SIG-M5 treated with dmso at 0.1 percent for 504 hours (cell line): ENCODE measurements at regions not wholly inside any gene's neighbourhood (a gene's known extent, or its start where the extent isn't known, plus 50 kb on each side); places are given as distances from the start of the nearest gene placed in this dataset.
"Not testable (repeated sequence)": the region's sequence is repeated elsewhere in the genome, so short reads cannot be mapped to it uniquely, and the experiment has no call there.

ENCODE experiments used
- DNase-seq: peaks from one replicate; lab custom pipeline; 2025; ENCODE audit not compliant: unreplicated experiment; lab: John Stamatoyannopoulos, UW

DNA sequence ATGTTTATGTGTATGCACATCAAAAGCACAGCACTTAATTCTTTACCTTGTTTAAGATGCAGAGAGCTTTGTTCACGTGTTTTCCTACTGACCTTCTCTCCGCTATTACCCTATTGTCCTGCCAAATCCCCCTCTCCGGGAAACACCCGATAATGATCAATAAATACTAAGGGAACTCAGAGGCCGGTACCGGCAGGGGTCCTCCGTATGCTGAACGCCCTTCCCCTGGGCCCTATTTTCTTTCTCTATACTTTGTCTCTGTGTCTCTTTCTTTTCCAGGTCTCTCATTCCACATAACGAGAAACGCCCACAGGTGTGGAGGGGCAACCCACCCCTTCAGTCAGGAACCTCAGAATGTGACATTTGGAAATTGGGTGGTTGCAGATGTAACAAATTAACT is 160.1 kb downstream of the ADRA2C start:
- DNase-seq = not testable (repeated sequence)

DNA sequence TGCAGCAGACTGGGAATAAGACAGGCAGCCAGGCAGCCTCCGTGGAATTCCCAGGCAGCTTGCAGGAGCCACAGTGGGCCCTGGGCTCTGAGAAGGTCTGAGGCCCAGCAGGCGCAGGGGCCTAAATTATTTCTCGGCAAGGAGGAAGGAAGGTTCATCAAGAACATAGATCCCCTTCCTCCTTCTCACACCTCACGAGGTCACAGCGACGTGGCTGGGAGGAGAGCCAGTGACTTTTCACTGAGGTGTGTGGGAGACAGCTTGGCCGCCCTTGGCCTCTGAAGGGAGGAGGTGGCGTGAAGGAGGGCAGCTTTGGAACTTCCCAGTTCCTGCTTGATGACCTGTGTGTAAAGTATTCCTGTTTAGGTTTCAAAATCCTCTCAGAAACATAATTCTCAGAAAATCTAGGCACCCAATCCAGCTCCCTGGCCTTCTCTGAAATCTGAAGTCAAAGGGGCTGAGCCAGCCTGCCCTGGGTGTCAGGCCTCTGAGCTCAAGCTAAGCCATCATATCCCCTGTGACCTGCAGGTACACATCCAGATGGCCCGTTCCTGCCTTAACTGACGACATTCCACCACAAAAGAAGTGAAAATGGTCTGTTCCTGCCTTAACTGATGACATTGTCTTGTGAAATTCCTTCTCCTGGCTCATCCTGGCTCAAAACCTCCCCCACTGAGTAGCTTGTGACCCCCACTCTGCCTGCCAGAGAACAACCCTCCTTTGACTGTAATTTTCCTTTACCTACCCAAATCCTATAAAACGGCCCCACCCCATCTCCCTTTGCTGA is 161.0 kb downstream of the ADRA2C start:
- DNase-seq = not testable (repeated sequence)

DNA sequence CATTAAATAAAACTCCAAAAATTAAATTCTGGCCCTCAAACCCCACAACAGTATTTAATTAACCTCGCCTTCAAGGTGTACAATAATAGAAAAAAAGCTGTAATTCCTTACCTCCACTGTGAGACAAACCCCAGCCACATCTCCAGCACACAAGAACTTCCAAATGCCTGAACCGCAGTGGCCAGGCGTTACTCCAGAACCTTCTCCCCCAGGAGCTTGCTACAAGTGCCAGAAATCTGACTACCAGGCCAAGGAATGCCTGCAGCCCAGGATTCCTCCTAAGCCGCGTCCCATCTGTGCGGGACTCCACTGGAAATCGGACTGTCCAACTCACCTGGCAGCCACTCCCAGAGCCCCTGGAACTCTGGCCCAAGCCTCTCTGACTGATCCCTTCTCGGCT is 163.2 kb downstream of the ADRA2C start:
- DNase-seq = not testable (repeated sequence)

DNA sequence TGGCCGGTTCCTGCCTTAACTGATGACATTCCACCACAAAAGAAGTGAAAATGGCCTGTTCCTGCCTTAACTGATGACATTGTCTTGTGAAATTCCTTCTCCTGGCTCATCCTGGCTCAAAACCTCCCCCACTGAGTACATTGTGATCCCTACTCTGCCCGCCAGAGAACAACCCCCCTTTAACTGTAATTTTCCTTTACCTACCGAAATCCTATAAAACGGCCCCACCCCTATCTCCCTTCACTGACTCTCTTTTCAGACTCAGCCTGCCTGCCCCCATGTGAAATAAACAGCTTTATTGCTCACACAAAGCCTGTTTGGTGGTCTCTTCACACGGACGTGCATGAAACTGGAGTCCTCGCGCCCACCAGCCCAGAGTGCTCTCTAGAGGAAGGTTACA is 166.5 kb downstream of the ADRA2C start:
- not testable (repeated sequence) for DNase-seq

DNA sequence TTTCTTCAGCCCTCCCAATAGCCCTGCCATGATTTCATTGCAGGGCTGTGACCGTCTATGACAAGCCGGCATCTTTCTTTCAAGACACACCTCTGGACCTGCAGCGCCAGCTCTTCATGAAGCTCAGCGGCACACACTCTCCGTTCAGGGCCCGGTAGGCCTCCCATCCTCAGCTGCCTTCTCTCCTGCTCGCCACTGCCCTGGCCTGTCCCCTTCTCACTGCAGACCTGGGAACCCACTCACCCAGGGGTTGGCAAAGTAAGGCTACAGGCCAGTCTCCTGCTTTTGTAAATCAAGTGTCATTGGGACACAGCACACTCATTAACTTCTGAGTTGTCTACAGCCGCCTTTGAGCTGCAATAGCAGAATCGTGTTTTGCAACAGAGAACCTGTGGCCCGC is 169.2 kb downstream of the ADRA2C start:
- not testable (repeated sequence) for DNase-seq

DNA sequence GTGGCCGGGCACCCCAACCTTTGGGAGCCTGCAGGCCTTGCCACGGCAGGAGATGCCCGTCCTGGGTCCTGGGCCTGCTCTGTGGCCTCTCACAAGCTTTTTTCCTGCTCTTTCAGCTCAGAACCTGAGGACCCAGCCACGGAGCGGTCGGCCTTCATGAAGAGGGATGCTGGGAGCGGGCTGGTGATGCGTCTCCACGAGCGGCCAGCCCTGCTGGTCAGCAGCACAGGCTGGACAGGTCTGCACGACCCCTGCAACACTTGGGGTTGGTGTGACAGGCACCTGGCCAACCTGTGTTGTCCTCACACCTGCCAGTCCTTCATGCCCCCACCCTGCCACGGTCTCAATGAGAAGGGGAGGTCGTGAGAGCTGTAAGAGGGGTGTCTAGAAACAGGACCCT is 170.0 kb downstream of the ADRA2C start:
- DNase-seq = no peak

DNA sequence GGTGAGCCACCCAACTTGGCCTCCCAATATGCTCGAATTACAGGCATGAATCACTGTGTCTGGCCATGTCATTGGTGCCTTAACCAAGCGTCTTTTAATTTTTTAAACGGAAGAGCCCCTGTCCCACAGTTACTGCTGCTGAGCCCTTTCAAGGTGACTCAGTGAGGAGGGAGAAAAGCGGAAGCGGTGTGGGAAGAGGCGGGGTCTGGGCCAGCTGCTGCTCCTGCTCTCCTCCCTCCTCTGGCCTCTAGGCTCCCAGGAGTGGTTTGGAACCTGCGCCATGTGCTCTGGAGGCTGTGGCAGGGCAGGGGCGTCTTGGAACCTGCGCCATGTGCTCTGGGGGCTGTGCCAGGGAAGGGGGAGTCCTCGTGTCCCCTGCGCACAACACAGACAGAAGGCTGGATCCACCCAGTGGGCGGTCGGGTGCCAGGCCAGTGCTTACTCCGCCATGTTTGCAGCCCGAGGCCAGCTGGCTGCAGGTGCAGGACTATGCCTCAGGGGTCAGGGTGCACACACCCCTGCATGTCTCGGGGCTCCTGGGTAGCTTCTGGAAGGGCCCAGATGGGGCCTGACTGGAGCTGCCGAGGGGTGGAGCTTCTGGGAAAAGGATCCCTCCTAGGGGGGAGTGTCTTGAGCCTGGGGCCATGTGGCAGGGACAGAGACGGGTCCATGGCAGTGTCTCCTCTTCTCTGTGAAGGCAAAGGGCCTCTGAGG is 171.8 kb downstream of the ADRA2C start:
- peak; percentile 60 for DNase-seq

DNA sequence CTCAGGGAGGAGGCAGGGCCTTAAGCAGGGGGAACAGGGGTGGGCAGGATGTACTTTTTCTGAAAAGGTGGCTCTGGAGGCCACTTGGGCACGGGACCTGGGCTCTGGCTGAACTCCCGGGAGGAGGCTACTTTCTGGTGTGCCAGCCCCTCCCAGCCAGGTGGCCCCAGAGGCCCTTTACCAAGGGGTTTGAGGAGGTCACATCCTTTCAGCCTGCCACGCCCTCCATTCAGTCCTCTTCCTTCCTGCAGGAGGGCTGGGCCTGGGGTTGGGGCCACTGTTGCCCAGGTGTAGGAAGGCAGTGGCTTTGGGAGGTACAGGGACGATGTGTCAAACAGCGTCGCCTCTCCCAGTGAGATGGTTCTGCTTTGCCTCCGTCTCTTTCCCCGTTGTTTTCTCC is 172.5 kb downstream of the ADRA2C start:
- DNase-seq = peak; percentile 11

DNA sequence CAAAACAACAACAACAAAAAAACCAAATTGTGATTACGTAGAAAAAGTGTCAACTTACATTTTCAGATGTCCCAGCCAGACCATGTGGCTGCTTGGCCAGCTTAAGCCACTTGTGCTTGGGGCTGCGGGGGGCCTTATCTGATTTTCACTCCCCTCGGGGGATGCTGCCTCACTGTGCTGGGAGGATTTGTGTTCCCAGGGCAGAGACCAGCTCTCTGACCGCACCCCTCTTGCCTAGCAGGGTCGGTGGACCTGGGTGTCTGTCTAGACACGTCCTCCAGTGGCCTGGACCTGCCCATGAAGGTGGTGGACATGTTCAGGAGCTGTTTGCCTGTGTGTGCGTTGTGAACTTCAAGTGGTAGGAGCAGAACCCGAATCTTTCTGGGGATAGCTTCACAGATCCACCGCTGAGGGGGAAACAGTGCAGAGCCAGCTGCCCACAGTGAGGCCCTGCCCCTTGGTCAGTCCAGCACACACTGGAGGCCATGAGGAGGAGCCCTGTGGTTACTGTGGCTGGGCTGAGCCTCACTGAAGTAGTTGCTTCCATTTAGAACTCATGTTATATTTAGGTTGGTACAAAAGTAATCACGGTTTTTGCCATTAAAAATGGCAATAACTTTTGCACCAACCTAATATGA is 173.9 kb downstream of the ADRA2C start:
- DNase-seq = not testable (repeated sequence)

DNA sequence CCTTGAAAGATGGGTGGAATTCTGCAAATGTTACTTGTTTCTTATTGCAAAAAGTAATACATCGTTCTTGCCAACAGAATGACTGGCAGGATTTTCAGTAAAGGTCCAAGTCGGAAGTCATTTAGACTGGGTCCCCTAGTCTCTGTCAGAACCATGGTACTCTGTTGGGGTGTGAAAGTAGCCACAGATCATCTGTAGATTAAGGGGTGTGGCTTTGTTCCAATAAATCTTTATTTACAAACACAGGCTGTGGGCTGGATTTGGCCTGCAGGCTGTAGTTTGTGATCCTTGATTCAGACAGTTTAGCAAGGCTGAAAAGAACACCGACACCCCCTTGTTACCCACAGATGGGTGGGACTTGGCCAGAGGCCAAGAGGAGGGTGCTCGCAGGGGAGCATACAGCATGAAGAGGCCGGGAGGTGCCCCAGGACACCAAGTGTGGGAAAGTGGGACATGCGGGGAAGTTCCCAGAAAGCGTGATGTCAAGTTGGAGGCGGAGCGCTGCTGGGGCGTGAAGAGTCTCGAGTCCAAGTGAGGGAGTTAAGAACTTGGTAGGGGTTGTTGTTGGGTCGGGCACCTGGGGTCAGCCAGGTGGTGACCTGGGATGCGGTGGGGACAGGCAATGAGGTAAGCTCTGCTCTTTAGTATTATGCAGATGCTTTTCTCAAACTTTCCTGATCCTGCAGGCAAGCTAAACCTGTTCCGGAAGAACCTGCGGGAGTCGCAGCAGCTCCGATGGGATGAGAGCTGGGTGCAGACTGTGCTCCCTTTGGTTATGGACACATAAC is 175.7 kb downstream of the ADRA2C start:
- not testable (repeated sequence) for DNase-seq

DNA sequence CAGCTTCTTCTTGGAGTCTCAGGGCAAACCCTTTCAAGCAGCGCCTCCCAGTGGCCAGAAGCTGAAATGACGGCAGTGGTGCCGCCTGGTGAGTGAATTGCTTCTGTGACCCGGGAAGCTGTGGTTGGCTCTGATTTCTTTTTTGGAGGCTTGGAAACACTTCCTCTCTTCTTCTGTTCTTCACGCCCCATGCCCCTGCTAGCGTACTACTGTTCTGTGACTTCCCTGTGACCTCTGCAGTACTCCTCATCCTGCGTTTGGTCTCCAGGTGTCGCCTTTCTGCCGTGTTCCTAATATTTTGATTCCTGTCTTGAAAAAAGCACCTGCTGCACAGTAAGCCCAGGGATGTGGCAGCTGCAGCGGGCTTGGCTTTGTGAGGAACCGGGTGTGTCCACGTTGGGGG is 176.4 kb downstream of the ADRA2C start:
- peak; percentile 56 for DNase-seq

DNA sequence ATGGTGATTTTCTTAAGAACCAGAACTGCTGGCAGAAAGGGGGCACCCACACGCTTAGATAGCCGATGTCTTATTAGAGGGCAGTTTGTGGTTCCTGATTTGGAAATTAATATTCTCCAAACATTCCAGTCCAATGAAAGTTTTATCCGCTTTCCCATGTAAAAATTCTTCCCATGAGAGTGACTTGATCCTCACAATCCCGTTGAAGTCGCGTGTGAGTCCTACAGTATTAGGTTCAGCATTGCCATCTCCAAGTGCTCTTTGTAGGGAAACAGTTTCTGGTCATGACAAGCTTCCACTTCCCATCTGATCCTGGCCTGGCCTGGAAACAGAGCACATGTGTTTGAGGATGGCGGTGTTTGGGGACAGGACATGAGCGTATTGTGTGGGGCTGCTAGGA is 176.9 kb downstream of the ADRA2C start:
- DNase-seq = not testable (repeated sequence)

DNA sequence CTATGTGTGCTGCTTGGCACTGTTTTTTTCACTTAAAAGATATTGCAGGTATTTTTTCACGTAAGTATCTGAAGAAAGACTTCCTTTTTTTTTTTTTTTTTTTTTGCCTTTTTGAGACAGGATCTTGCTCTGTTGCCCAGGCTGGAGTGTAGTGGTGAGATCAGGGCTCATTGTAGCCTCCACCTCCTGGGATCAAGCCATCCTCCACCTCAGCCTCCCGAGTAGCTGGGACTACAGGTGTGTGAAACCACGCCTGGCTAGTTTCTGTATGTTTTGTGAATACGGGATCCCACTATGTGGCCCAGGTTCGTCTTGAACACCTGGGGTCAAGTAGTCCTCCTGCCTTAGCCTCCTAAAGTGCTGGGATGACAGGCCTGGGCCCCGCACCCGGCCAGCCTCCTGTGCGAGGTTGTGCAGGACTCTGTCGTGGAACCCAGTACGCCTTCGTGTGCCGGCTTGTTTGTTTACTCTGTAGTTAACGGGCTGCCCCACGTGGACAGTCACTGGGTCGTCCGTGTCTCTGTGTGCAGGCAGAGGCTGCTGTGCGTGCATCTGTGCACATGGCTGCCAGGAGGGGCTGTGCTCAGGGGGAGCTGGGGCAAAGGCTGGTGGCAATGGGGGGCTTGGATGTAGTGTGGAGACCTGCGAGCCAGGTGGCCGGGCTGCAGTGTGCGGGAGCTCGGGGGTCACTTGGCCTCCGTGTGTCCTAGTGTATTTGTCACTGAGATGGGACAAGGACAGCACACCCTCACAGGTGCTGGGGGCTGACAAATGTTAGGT is 179.5 kb downstream of the ADRA2C start:
- no peak for DNase-seq

DNA sequence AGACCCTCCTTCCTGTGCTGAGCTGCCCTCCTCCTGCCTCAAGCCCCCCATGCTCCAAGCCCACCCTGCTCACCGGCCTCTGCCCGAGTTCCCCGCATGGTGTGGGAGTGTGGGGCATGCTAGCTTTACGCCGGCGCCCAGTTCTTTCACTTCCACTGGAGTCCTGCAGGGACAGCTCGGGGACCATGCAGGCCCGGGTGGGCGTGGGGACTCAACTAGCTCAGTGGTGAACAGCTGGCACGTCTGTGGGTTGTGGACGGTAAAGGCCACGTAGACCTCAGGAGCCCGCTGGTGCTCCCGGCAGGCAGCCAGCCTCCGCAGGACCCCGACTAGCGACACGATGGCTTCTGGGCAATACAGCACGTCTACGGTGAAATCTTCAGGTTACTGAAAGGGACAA is 180.4 kb downstream of the ADRA2C start:
- DNase-seq = not testable (repeated sequence)

DNA sequence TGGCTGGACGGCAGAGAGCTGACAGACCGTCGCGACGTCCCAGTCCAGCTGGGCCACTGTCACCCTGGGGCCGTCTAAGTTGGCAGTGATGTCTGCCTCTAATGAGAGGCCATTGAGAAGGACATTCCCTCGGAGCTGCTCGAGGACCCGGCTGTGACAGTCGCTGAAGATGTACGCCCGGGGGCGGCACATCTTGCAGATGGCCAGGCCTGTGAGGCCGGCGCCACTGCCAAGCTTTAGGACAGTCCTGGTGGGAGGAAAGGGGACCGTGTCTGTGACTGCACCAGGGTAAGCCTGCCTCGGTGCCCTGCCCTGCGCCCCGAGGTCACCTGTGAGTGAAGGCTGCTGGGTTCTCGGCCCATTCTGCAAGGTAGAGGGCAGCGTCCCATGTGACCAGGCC is 181.6 kb downstream of the ADRA2C start:
- DNase-seq = not testable (repeated sequence)

DNA sequence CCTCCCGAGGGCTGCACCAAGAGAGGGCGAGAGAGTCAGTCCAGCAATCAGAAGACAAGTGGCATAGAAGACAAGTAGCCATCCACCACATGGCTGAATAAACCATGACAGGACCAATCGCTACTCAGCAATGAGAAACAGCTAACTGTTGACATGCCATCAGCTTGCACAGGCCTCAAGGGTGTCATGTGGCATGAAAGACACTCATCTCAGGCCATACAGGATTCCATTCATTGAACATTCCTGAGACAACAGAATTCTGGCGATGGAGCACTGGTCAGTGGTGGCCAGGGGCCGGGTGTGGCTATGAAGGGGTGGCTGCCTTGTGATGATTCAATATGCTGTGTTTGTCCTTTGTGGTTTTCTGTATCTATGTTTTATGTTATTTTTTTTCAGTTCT is 182.0 kb downstream of the ADRA2C start:
- DNase-seq = not testable (repeated sequence)

DNA sequence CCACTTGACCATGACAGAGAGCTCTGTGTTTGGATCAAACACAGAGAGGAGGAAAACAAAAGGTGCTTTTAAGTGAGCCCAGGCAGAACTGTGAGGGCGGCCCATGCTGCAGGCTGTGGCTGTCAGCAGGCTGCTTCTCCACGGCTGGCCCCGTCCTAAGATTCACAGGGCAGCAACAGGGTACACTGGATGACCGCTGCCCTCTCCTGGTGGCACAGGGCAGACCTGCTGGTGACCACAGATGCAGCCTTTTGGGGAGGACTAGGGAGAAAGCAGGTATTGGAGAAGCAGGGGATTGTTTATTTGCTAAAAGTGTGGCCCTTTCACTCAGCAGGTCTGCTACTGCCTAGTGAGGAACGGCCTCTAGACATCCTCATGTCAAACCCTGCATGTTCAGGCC is 183.7 kb downstream of the ADRA2C start:
- DNase-seq = peak; percentile 10

DNA sequence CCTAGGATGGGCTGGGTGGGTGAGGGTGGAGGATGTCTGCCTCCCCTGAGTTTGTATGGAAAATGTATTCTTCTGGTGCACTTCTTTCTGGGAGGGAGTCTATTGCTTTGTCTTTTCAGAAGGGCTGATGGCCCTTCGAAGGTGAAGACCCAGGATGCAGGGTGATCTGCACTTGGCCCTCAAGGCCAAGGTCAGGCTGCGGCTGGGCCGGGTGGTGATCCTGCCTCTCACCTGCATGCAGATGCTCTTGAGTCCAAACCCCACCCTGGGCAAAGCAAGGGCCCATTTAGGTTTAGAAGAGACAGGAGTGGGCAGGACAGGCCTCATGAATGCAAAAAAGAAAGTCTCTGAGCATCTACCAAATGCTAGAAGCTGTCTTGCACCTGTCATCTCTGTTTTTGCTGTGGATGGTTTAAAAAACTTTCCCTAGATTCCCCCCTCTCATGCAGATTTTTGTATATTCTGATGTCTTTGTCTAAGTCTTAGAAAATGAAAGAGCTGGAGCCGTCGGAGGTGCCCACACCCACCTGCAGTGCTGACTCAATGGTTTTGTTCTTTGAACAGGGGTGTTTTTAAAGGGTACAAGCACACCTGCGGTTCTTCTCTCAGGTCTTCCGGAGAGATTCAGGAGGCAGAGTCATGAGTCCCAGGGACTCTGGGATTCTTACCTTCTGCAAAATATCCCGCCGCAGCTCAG is 186.4 kb downstream of the ADRA2C start:
- not testable (repeated sequence) for DNase-seq

DNA sequence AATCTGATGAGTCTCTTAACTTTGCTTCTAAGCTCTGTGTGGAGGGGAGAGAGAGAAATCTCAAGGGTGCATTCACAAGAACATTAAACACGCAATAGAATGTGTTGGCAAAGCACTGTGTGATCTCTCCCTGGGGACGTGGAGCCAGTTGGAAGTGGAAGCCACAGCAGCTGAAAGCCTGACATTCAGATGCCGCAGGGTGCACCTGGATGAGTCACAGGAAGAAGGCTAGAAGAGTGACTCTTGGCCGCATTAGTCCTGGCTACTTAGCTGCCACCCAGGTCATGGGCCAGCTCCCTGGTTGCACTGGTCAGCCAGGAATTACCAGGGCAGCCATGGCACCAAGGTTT is 186.9 kb downstream of the ADRA2C start:
- DNase-seq = not testable (repeated sequence)
